ENCODE measurements at regions not wholly inside any gene's neighbourhood (a gene's known extent, or its start where the extent isn't known, plus 50 kb on each side); places are given as distances from the start of the nearest gene placed in this dataset.

- TF ChIP-seq CTCF (IDR thresholded peaks at IDR 0.05), result no peak
- no peak for TF ChIP-seq POLR2A (IDR thresholded peaks at IDR 0.05)
These were observed 93.5 kb upstream of the MLN start for GRCh38 chr6:33897189-33897780.

All from upper lobe of left lung (tissue), 4 donors.